K562 (cell line): ENCODE measurements at regions not wholly inside any gene's neighbourhood (a gene's known extent, or its start where the extent isn't known, plus 50 kb on each side); places are given as distances from the start of the nearest gene placed in this dataset.

Source experiments
- CTCF ChIP-seq, 3 experiments: IDR thresholded peaks in 2 of 3; conservative IDR thresholded peaks in 1 of 3; 2 replicates each; pipeline ENCODE4 v1.5.1; 2011 to 2012; ENCODE audit warnings: low read length in 3 of 3, mild to moderate bottlenecking in 3 of 3, control low read depth in 2 of 3, improper control_type of control experiment in 1 of 3, inconsistent platforms in 1 of 3, low read depth in 1 of 3, mixed read lengths in 1 of 3, moderate library complexity in 1 of 3; ENCODE audit not compliant: insufficient read depth in 2 of 3
- HMG20B ChIP-seq: fragments of 250-450 bp; sonication (Bioruptor Pico); IDR thresholded peaks from 2 replicates; pipeline ENCODE4 v1.5.0; 2021; ENCODE audit warnings: mild to moderate bottlenecking
- PCBP2 ChIP-seq: fragments of 200-400 bp; formaldehyde crosslinking; IDR thresholded peaks from 2 replicates; pipeline ENCODE4 v1.6.1; 2018; ENCODE audit warnings: low read length, low read depth, mild to moderate bottlenecking, moderate library complexity; ENCODE audit not compliant: poor library complexity, severe bottlenecking
- POLR2H ChIP-seq: IDR thresholded peaks from 2 replicates; pipeline ENCODE4 v1.6.1; 2016; ENCODE audit warnings: missing genetic modification characterization, low read depth, mild to moderate bottlenecking, control low read depth, missing compliant biosample characterization, moderate library complexity
- RBM39 ChIP-seq: fragments of 200-400 bp; formaldehyde crosslinking; optimal IDR thresholded peaks from 2 replicates; pipeline ENCODE3; 2018; ENCODE audit warnings: low read depth, low read length
- SP2 ChIP-seq: IDR thresholded peaks from 2 replicates; pipeline ENCODE4 v1.6.1; 2011; ENCODE audit warnings: mild to moderate bottlenecking, low read depth, low read length, moderate library complexity; ENCODE audit not compliant: poor library complexity, severe bottlenecking; ENCODE audit errors: extremely low read depth
- SREBF2 ChIP-seq: sonication (generic); formaldehyde crosslinking; IDR thresholded peaks from 2 replicates; pipeline ENCODE4 v1.4.0; 2020; ENCODE audit warnings: mild to moderate bottlenecking, missing genetic modification reagents
- U2AF2 ChIP-seq: fragments of 200-400 bp; formaldehyde crosslinking; optimal IDR thresholded peaks from 2 replicates; pipeline ENCODE3; 2017; ENCODE audit warnings: low read depth, mild to moderate bottlenecking, low read length
- TF ChIP-seq, protein P1 (sequence below): sonication (generic); formaldehyde crosslinking; IDR thresholded peaks from 2 replicates; pipeline ENCODE4 v1.9.0; 2022; ENCODE audit warnings: mild to moderate bottlenecking, missing genetic modification reagents
- TF ChIP-seq, protein P2 (sequence below): sonication (generic); formaldehyde crosslinking; IDR thresholded peaks from 2 replicates; pipeline ENCODE4 v1.9.0; 2022; ENCODE audit warnings: mild to moderate bottlenecking, missing genetic modification reagents

- TF ChIP-seq POLR2H (tag) = no peak
- TF ChIP-seq CTCF (IDR thresholded peaks at IDR 0.05 in 2 of 3, conservative IDR thresholded peaks at IDR 0.05 in 1 of 3; ENCODE audit: insufficient read depth in 2 of 3, low read depth in 1 of 3, low read length in 3 of 3) = no peak
- TF ChIP-seq, protein P1, sequence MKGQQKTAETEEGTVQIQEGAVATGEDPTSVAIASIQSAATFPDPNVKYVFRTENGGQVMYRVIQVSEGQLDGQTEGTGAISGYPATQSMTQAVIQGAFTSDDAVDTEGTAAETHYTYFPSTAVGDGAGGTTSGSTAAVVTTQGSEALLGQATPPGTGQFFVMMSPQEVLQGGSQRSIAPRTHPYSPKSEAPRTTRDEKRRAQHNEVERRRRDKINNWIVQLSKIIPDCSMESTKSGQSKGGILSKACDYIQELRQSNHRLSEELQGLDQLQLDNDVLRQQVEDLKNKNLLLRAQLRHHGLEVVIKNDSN (CRISPR knock-in tag) = no peak
- no peak for TF ChIP-seq PCBP2
- TF ChIP-seq SREBF2 (CRISPR knock-in tag) = no peak
- no peak for TF ChIP-seq RBM39
- TF ChIP-seq, protein P2, sequence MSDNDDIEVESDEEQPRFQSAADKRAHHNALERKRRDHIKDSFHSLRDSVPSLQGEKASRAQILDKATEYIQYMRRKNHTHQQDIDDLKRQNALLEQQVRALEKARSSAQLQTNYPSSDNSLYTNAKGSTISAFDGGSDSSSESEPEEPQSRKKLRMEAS = no peak
- TF ChIP-seq U2AF2 = no peak
- no peak for TF ChIP-seq SP2
- TF ChIP-seq HMG20B (CRISPR knock-in tag) = no peak
Observed at GRCh38 chr7:10537764-10538163, 435.9 kb upstream of the PHF14 start.
